Activated CD8-positive, alpha-beta T cell treated with anti-CD3 and anti-CD28 coated beads for 36 hours (primary cell): ENCODE measurements at regions not wholly inside any gene's neighbourhood (a gene's known extent, or its start where the extent isn't known, plus 50 kb on each side); places are given as distances from the start of the nearest gene placed in this dataset.

Source experiments
- ATAC-seq: fragments of 200-7000 bp; cut with Tn5 transposase; one replicate; pipeline ENCODE4 v1.10.0; 2021; ENCODE audit warnings: mild to moderate bottlenecking, moderate library complexity
- CTCF ChIA-PET: fragments of 350-600 bp; sonication (Branson Sonifier 250); formaldehyde crosslinking; loops from one replicate; lab custom pipeline; 2021; ENCODE audit warnings: antibody characterized with exemption; lab: Charles Lee
- POLR2A ChIA-PET: fragments of 350-600 bp; sonication (Branson Sonifier 250); formaldehyde crosslinking; loops from one replicate; lab custom pipeline; 2021; ENCODE audit warnings: antibody characterized with exemption; lab: Charles Lee
- DNase-seq: peaks from one replicate; pipeline ENCODE4 v3.0.0-alpha.2; 2020
- H3K27ac Mint-ChIP-seq: one replicate; pipeline ENCODE4 v1.8.0; 2021; ENCODE audit warnings: mild to moderate bottlenecking, mixed read lengths
- H3K27me3 Mint-ChIP-seq: one replicate; pipeline ENCODE4 v1.8.0; 2021; ENCODE audit warnings: mixed read lengths
- H3K36me3 Mint-ChIP-seq: one replicate; pipeline ENCODE4 v1.8.0; 2021; ENCODE audit warnings: low read depth, mixed read lengths
- H3K4me1 Mint-ChIP-seq: one replicate; pipeline ENCODE4 v1.8.0; 2021; ENCODE audit warnings: low read depth, mixed read lengths
- H3K4me3 Mint-ChIP-seq: one replicate; pipeline ENCODE4 v1.8.0; 2021; ENCODE audit warnings: mild to moderate bottlenecking, moderate library complexity, mixed read lengths
- H3K9me3 Mint-ChIP-seq: one replicate; pipeline ENCODE4 v1.8.0; 2021; ENCODE audit warnings: mixed read lengths
- intact Hi-C: fragments of 100-400 bp; cut with micrococcal nuclease; formaldehyde crosslinking; loops from one replicate; pipeline ENCODE4 v1.10.0; 2022
- TF ChIP-seq, protein P1 (sequence below): fragments of 200-600 bp; IDR thresholded peaks from one replicate; pipeline ENCODE4 v1.8.0; 2022; ENCODE audit warnings: antibody characterized with exemption, mild to moderate bottlenecking

- Mint-ChIP-seq H3K27ac (no peak overlapping the region), H3K27me3 (peaks cover 21% of the 10 kb centered on the region), H3K9me3 (peaks cover 10% of the 10 kb centered on the region), H3K4me1 (no peaks in the 10 kb centered on the region), H3K36me3 (peaks cover 2% of the 10 kb centered on the region), H3K4me3 (no peak overlapping the region)
- intact Hi-C loops, result no loop called here
- TF ChIP-seq, protein P1, sequence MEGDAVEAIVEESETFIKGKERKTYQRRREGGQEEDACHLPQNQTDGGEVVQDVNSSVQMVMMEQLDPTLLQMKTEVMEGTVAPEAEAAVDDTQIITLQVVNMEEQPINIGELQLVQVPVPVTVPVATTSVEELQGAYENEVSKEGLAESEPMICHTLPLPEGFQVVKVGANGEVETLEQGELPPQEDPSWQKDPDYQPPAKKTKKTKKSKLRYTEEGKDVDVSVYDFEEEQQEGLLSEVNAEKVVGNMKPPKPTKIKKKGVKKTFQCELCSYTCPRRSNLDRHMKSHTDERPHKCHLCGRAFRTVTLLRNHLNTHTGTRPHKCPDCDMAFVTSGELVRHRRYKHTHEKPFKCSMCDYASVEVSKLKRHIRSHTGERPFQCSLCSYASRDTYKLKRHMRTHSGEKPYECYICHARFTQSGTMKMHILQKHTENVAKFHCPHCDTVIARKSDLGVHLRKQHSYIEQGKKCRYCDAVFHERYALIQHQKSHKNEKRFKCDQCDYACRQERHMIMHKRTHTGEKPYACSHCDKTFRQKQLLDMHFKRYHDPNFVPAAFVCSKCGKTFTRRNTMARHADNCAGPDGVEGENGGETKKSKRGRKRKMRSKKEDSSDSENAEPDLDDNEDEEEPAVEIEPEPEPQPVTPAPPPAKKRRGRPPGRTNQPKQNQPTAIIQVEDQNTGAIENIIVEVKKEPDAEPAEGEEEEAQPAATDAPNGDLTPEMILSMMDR, result no peak
- ATAC-seq, result no peak
- ChIA-PET POLR2A (no interaction called here), CTCF (no interaction called here)
- DNase-seq, result no peak
Measured at GRCh38 chr1:34306568-34306967, 129.9 kb downstream of the C1orf94 start.

- Mint-ChIP-seq H3K4me3 (no peak overlapping the region), H3K9me3 (peaks cover 9% of the 10 kb centered on the region), H3K4me1 (no peaks in the 10 kb centered on the region), H3K36me3 (no peaks in the 10 kb centered on the region), H3K27me3 (peaks cover 8% of the 10 kb centered on the region), H3K27ac (no peak overlapping the region)
- intact Hi-C loops, result no loop called here
- ChIA-PET CTCF (no interaction called here), POLR2A (no interaction called here)
- TF ChIP-seq, protein P1, result no peak
- DNase-seq (no peak), ATAC-seq (no peak)
Measured at GRCh38 chr1:34312359-34312758, 135.7 kb downstream of the C1orf94 start.

DNA sequence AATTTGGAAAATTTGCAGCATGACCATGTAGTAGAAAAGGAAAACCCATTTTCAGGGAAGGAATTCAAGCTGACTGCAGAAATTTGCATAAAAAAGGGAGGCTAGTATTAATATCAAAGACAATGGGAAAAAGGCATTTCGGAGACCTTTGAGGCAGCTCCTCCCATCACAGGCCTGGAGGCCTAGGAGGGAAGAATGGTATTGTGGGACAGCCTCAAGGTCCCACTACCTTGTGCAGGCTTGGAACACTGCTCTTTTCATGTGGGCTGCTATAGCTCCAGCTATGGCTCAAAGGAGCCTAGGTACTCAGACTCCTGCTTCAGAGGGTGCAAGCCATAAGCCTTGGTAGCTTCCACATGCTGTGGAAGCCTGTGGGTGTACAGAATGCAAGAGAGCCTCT is 139.3 kb downstream of the C1orf94 start:
- H3K9me3 Mint-ChIP-seq, result peaks cover 7% of the 10 kb centered on the region
- no peak overlapping the region for H3K27ac Mint-ChIP-seq
- H3K36me3 Mint-ChIP-seq, result no peaks in the 10 kb centered on the region
- intact Hi-C loops, result no loop called here
- no peak overlapping the region for H3K4me3 Mint-ChIP-seq
- ChIA-PET POLR2A (interaction anchor here (0.6 kb wide), 1 partner anchor 113 kb away, joined by 3 read pairs; no protein-coding TSS in a partner anchor), CTCF (no interaction called here)
- ATAC-seq (no peak), DNase-seq (no peak)
- TF ChIP-seq, protein P1, result no peak
- H3K27me3 Mint-ChIP-seq, result no peaks in the 10 kb centered on the region
- no peaks in the 10 kb centered on the region for H3K4me1 Mint-ChIP-seq

GRCh38 chr1:34316773-34317172 is 140.1 kb downstream of the C1orf94 start:
- Mint-ChIP-seq H3K9me3 (peaks cover 7% of the 10 kb centered on the region), H3K27ac (no peak overlapping the region), H3K27me3 (no peaks in the 10 kb centered on the region), H3K4me1 (no peaks in the 10 kb centered on the region), H3K36me3 (no peaks in the 10 kb centered on the region), H3K4me3 (no peak overlapping the region)
- ATAC-seq (no peak), DNase-seq (no peak)
- TF ChIP-seq, protein P1, result no peak
- intact Hi-C loops, result no loop called here
- ChIA-PET POLR2A (no interaction called here), CTCF (no interaction called here)

- TF ChIP-seq, protein P1, result no peak
- no peaks in the 10 kb centered on the region for H3K36me3 Mint-ChIP-seq
- intact Hi-C loops, result no loop called here
- ChIA-PET POLR2A (interaction anchor here (0.5 kb wide), 1 partner anchor 139 kb away, joined by 3 read pairs; no protein-coding TSS in a partner anchor), CTCF (no interaction called here)
- DNase-seq (no peak), ATAC-seq (no peak)
- H3K4me3 Mint-ChIP-seq, result no peak overlapping the region
- no peaks in the 10 kb centered on the region for H3K27me3 Mint-ChIP-seq
- H3K9me3 Mint-ChIP-seq, result peaks cover 7% of the 10 kb centered on the region
- H3K27ac Mint-ChIP-seq, result no peak overlapping the region
- no peaks in the 10 kb centered on the region for H3K4me1 Mint-ChIP-seq
Measured at GRCh38 chr1:34319218-34319617, 142.5 kb downstream of the C1orf94 start.
